Activated CD4-positive, alpha-beta T cell treated with anti-CD3 and anti-CD28 coated beads, Interleukin-2, amount 10 ng/mL, durations not matched to agents 7 days and 5 days (primary cell): ENCODE measurements at regions not wholly inside any gene's neighbourhood (a gene's known extent, or its start where the extent isn't known, plus 50 kb on each side); places are given as distances from the start of the nearest gene placed in this dataset.
"Not testable (repeated sequence)": the region's sequence is repeated elsewhere in the genome, so short reads cannot be mapped to it uniquely, and the experiment has no call there.

ENCODE experiments used
- CTCF ChIA-PET: fragments of 350-600 bp; sonication (Branson Sonifier 250); formaldehyde crosslinking; loops from one replicate; lab custom pipeline; 2021; ENCODE audit warnings: antibody characterized with exemption; lab: Charles Lee
- POLR2A ChIA-PET: fragments of 350-600 bp; sonication (Branson Sonifier 250); formaldehyde crosslinking; loops from one replicate; lab custom pipeline; 2021; ENCODE audit warnings: antibody characterized with exemption; lab: Charles Lee
- DNase-seq: peaks from one replicate; pipeline ENCODE4 v3.0.0-alpha.2; 2020
- H3K27ac Mint-ChIP-seq: one replicate; pipeline ENCODE4 v1.8.0; 2021; ENCODE audit warnings: mild to moderate bottlenecking, moderate library complexity, mixed read lengths
- H3K27me3 Mint-ChIP-seq: one replicate; pipeline ENCODE4 v1.8.0; 2021; ENCODE audit warnings: mixed read lengths
- H3K36me3 Mint-ChIP-seq: one replicate; pipeline ENCODE4 v1.8.0; 2021; ENCODE audit warnings: low read depth, mixed read lengths
- H3K4me1 Mint-ChIP-seq: one replicate; pipeline ENCODE4 v1.8.0; 2021; ENCODE audit warnings: mixed read lengths
- H3K4me3 Mint-ChIP-seq: one replicate; pipeline ENCODE4 v1.8.0; 2021; ENCODE audit warnings: mild to moderate bottlenecking, moderate library complexity, mixed read lengths
- H3K9me3 Mint-ChIP-seq: one replicate; pipeline ENCODE4 v1.8.0; 2021; ENCODE audit warnings: mixed read lengths

DNA sequence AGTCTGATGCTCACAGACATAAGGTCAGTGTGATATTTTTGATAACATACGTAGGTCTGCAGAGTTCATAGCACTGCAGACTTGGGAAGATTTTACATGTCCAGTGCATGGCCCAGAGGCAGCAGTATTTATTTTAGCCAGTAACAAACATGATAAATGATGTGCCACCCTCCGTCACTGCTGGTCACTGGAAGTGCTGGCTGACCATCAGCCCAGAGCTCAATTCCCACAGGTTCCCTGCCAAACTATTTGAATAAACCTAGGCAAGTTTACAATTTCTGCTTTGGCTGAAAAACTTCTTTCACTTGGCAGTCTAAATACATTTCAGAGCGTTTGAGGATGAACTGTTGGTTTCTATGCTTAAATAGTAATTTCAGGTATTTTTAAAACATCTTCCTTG is 135.5 kb upstream of the EDNRB start:
- ChIA-PET POLR2A (no interaction called here), CTCF (no interaction called here)
- Mint-ChIP-seq H3K4me1 (no peaks in the 10 kb centered on the region), H3K36me3 (no peaks in the 10 kb centered on the region), H3K27ac (no peak overlapping the region), H3K27me3 (no peaks in the 10 kb centered on the region), H3K9me3 (peaks cover 7% of the 10 kb centered on the region), H3K4me3 (no peak overlapping the region)
- DNase-seq, result no peak

DNA sequence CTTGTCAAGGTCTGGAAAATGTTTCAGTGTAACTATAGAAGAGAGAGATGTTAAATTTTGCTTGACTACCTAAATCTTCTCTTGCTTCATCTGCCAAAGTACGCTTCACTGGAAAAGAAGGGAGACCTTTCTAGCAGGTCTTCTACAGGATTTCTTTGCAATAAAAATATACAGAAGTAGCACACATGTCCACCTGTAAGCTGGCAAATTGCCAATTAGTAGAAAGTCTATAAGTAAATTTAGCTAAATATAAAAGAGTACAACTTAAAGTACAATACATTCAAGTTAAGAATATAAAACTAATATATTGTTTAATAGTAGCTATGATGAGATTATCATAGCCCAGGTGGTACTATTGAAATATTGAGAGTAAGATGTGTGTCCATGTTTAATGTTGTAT is 128.5 kb upstream of the EDNRB start:
- no peak for DNase-seq
- Mint-ChIP-seq H3K9me3 (no peaks in the 10 kb centered on the region), H3K36me3 (no peaks in the 10 kb centered on the region), H3K27ac (no peak overlapping the region), H3K4me1 (no peaks in the 10 kb centered on the region), H3K27me3 (peaks cover 2% of the 10 kb centered on the region), H3K4me3 (no peak overlapping the region)
- ChIA-PET POLR2A (no interaction called here), CTCF (no interaction called here)

DNA sequence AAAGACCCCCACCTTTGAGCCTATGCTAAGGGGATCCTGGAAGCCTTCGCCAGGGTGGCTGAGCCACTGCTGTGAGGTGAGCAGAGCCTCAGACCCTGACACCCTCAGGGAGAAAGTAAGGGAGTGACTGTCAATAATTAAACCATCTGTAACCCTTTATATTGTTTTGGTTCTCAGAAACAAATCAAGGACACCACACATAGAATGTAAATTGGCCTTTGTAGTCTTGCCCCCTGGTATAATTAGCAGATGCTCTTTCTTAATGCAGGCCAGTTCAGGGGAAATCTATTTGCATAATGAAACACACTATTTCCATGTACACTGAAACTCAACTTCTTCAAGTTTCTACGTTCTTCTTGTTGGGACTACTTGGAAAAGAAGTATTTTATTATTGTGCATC is 127.7 kb upstream of the EDNRB start:
- no peak for DNase-seq
- POLR2A ChIA-PET, result no interaction called here
- H3K36me3 Mint-ChIP-seq, result no peaks in the 10 kb centered on the region
- no peak overlapping the region for H3K4me3 Mint-ChIP-seq
- H3K4me1 Mint-ChIP-seq, result no peaks in the 10 kb centered on the region
- H3K27ac Mint-ChIP-seq, result no peak overlapping the region
- H3K9me3 Mint-ChIP-seq, result no peaks in the 10 kb centered on the region
- peaks cover 2% of the 10 kb centered on the region for H3K27me3 Mint-ChIP-seq
- CTCF ChIA-PET, result no interaction called here

DNA sequence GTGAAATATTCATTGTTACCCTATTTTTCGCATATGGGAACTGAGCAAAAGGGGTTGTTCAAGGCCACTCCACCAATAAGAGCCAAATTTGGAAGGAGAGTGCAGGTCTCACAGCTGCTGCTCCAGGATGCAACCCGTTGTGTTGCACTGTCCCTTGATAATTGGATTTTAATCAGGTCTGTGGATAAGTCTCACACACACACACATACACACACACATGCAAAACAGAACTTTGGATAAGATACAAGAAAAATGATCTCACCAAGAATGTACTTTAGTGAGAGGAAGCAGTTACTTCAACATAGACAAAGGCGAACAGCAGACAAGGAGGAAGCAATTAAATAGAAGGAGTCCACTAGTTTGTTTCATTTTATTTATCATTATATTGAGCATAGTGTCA is 127.3 kb upstream of the EDNRB start:
- no peak for DNase-seq
- Mint-ChIP-seq H3K36me3 (no peaks in the 10 kb centered on the region), H3K27me3 (peaks cover 2% of the 10 kb centered on the region), H3K27ac (no peak overlapping the region), H3K4me1 (no peaks in the 10 kb centered on the region), H3K9me3 (no peaks in the 10 kb centered on the region), H3K4me3 (no peak overlapping the region)
- POLR2A ChIA-PET, result no interaction called here
- CTCF ChIA-PET, result interaction anchor here (0.7 kb wide), 1 partner anchor 13 kb away, joined by 6 read pairs; no protein-coding TSS in a partner anchor

DNA sequence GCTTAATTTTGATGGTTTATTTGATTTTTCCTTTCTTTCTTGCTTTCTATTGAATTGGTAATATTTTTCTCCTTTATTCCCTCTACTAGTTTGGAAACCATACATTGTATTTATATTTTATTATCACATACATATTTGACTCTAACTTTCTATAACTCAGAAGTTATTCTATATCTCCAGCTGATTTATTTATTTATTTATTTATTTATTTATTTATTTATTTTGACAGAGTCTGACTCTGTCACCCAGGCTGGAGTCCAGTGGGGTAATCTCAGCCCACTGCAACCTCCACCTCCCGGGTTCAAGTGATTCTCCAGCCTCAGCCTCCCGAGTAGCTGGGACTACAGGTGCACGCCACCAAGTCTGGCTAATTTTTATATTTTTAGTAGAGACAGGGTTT is 122.7 kb upstream of the EDNRB start:
- H3K27ac Mint-ChIP-seq, H3K27me3 Mint-ChIP-seq, H3K36me3 Mint-ChIP-seq, DNase-seq, POLR2A ChIA-PET, H3K4me1 Mint-ChIP-seq, CTCF ChIA-PET, H3K4me3 Mint-ChIP-seq, H3K9me3 Mint-ChIP-seq: not testable (repeated sequence)

DNA sequence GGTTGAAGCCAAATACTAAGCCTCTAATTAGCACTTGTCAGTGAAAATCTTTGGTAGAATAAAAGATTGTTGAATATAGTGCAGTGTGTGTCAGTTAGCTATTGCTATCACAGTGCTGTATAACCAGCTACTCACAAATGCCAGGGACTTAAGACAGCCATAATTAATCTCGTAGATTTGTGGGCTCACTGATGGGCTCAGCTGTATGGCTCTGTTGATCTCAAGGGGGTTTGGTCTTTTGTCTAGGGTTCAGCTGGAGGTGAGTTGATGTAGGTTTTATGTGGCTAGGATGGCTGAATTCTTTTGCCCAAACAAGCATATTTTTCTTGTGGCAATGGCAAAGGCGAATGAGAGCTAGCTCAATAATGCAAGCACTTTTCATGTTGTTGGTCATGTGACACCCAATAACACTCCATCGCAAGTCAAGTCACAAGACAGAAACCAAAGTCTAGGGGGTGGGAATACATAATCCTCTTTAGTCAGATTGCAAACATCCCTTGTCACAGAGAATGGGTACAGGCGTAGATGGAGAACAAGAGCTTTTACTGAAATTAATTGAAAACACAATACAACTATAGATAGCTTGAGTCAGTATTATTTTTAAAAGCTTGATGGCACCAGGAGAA is 121.7 kb upstream of the EDNRB start:
- no peaks in the 10 kb centered on the region for H3K9me3 Mint-ChIP-seq
- H3K4me3 Mint-ChIP-seq, result no peak overlapping the region
- DNase-seq, result no peak
- no peaks in the 10 kb centered on the region for H3K36me3 Mint-ChIP-seq
- no peak overlapping the region for H3K27ac Mint-ChIP-seq
- H3K4me1 Mint-ChIP-seq, result no peaks in the 10 kb centered on the region
- POLR2A ChIA-PET, result no interaction called here
- peaks cover 6% of the 10 kb centered on the region for H3K27me3 Mint-ChIP-seq
- CTCF ChIA-PET, result no interaction called here

DNA sequence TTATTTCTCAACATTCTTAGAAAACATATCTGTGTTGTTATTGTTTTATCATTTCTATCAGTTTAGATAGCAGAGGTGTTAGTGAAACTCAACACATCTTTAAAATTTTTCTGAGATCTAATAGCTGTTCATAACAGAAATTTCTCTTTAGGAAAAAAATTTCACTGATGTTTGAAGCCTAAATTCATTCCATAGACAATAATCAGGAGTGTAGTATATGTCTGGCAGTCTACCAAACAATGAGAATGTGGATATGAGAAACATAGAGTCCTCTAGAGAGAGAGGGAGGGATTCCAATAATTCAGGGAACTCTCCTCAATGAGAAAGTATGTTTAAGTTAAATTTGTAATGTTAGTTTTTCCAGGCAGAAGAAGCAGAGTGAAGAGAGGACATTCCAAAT is 118.2 kb upstream of the EDNRB start:
- ChIA-PET POLR2A (no interaction called here), CTCF (no interaction called here)
- H3K4me3 Mint-ChIP-seq, result no peak overlapping the region
- no peaks in the 10 kb centered on the region for H3K4me1 Mint-ChIP-seq
- no peaks in the 10 kb centered on the region for H3K36me3 Mint-ChIP-seq
- H3K9me3 Mint-ChIP-seq, result no peaks in the 10 kb centered on the region
- no peak overlapping the region for H3K27ac Mint-ChIP-seq
- peaks cover 14% of the 10 kb centered on the region for H3K27me3 Mint-ChIP-seq
- DNase-seq, result no peak

DNA sequence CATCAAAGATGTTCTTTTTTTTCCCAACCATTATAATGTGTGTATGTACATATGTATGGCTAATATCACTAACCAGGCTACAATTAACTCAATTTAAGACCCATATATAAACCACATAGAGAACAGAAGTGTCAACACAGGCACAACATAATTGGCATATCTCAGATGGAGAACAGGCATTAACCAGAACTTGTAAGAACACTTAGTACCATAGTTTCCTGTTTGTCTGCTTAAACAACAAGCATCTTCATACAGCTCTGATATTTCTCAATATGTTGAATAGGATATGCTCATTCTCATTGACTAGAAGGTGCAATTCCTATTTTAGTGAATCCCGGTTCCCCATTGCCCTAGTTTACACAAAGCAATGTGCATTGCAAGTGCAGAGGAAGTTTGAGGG is 116.9 kb upstream of the EDNRB start:
- Mint-ChIP-seq H3K9me3 (no peaks in the 10 kb centered on the region), H3K4me3 (no peak overlapping the region), H3K27me3 (peaks cover 14% of the 10 kb centered on the region), H3K27ac (no peak overlapping the region), H3K36me3 (no peaks in the 10 kb centered on the region), H3K4me1 (no peaks in the 10 kb centered on the region)
- DNase-seq, result no peak
- ChIA-PET POLR2A (no interaction called here), CTCF (no interaction called here)

DNA sequence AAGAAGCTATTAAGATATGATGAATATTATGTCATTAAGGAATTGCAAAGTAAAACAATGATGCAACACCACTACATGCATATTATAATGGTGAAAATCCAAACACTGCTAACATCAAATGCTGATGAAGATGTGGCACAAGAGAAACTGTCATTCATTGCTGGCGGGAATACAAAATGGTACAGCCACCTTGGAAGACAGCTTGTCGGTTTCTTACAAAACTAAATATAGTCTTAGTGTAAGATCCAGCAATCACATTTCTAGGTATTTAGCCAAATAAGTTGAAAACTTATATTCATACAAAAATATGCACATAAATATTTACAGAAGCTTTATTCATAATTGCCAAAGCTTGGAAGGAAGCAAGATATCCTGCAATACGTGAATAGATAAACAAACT is 114.9 kb upstream of the EDNRB start:
- ChIA-PET POLR2A (no interaction called here), CTCF (interaction anchor here (0.9 kb wide), 1 partner anchor 12 kb away, joined by 6 read pairs; no protein-coding TSS in a partner anchor)
- Mint-ChIP-seq H3K4me3 (no peak overlapping the region), H3K27ac (no peak overlapping the region), H3K4me1 (no peaks in the 10 kb centered on the region), H3K27me3 (peaks cover 22% of the 10 kb centered on the region), H3K36me3 (no peaks in the 10 kb centered on the region), H3K9me3 (no peaks in the 10 kb centered on the region)
- DNase-seq, result no peak

DNA sequence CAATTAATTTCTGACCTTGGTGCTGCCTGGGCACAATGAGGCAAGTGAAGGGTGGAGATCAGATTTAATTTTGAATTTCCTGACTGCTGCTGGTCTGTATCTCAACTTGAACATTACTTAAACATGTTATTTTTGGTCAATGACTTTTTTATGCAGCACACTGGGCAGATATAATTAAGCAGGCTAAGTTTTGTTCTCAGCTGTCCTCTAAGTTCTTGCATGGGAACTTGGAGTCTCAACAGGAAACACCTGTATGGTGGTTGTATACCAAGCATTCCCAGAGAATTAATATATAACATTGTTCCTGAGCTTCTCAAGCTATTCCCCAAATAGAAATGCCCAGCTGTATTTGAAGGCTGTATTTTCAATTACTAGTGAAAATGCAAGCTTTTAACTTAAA is 113.5 kb upstream of the EDNRB start:
- Mint-ChIP-seq H3K36me3 (no peaks in the 10 kb centered on the region), H3K4me3 (no peak overlapping the region), H3K27ac (no peak overlapping the region), H3K9me3 (no peaks in the 10 kb centered on the region), H3K4me1 (no peaks in the 10 kb centered on the region), H3K27me3 (peaks cover 22% of the 10 kb centered on the region)
- DNase-seq, result no peak
- ChIA-PET CTCF (no interaction called here), POLR2A (no interaction called here)

DNA sequence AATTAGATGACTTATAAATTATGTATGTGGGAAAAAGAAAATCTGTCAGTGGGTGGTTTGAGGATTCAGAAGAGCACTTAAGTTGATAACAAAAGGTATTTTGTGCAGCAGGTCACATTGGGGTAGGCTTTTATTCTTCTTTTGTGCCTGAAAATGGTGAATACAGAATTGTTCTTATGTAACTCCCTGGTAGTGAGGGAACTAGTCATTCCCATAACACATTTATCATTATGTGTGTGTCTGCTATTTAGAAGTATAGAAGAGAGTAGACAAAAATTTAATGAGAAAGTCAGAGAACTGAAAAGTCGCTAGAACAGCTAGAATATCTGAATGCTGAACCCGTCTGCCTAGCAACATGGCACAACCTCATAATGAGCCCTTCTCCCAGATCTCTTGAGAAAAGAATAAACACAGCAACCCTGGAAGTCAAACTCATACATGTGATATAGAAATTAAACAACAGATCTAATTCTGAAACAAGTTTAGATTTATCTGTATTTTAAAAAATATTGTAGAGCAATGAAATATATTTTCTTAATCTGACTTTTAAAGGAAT is 111.8 kb upstream of the EDNRB start:
- Mint-ChIP-seq H3K27me3 (peaks cover 17% of the 10 kb centered on the region), H3K4me1 (no peaks in the 10 kb centered on the region), H3K4me3 (no peak overlapping the region), H3K36me3 (no peaks in the 10 kb centered on the region), H3K27ac (no peak overlapping the region), H3K9me3 (no peaks in the 10 kb centered on the region)
- ChIA-PET POLR2A (no interaction called here), CTCF (no interaction called here)
- DNase-seq, result no peak

DNA sequence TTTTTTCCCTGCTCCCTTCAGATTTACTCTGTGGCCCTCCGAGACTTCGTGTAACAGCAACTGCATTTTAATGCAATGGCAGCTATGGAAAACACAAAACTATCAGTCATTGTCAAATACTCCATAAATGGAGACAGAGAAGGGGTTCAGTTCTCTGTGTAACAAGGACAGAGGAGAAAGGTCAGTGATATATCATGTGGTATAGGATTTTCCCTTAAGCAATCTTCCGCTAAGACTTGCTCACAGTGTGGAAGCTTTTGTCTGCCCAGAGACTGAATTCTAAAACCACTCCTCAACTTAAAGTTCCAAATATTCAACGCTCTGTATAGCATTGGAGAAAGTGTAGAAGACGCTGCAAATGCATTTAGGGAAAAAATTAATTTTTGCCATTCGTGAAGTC is 111.3 kb upstream of the EDNRB start:
- Mint-ChIP-seq H3K27me3 (peaks cover 12% of the 10 kb centered on the region), H3K9me3 (no peaks in the 10 kb centered on the region), H3K4me3 (no peak overlapping the region), H3K4me1 (no peaks in the 10 kb centered on the region), H3K36me3 (no peaks in the 10 kb centered on the region), H3K27ac (no peak overlapping the region)
- ChIA-PET CTCF (no interaction called here), POLR2A (no interaction called here)
- no peak for DNase-seq

DNA sequence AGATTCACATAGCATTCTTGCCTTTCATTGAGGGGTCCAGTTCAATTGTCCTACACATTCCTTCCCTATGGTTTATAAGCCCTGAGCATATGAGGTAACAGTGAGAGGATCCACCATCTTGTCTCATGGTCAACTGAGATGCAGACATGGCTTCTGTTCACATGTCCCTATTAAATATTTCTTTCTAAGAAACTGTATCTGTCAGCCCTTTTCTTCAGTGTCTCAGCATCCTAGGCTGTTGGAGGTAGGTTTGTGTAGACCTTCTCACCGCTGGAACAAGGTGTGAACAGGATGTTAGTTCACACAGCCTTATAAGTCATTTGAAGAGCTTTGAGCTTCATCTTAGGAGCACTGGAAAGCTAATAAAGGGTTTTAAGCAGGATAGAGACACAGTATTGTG is 110.3 kb upstream of the EDNRB start:
- no peak for DNase-seq
- Mint-ChIP-seq H3K4me3 (no peak overlapping the region), H3K9me3 (no peaks in the 10 kb centered on the region), H3K4me1 (no peaks in the 10 kb centered on the region), H3K27me3 (peaks cover 8% of the 10 kb centered on the region), H3K36me3 (no peaks in the 10 kb centered on the region), H3K27ac (no peak overlapping the region)
- POLR2A ChIA-PET, result no interaction called here
- CTCF ChIA-PET, result interaction anchor here (0.6 kb wide), 1 partner anchor 97 kb away, joined by 3 read pairs; no protein-coding TSS in a partner anchor

DNA sequence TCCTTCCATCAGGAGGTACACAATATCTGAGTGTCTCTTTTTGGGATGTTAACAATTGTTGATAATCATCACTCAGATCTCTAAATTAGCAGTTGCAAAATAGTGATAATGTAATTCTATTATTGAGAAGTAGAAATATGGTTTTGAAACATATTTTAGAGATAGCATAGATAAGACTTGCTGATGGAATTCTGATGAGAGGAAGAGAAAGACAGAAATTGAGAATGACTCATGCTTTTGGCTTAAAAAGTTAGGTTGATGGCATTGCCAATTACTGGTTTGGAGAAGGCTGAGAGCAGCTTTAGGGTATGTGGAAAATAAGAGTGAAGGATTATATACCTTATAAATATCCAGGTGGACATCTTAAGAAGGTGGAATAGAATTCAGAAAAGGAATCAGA is 106.4 kb upstream of the EDNRB start:
- H3K36me3 Mint-ChIP-seq, result no peaks in the 10 kb centered on the region
- H3K4me3 Mint-ChIP-seq, result no peak overlapping the region
- ChIA-PET CTCF (no interaction called here), POLR2A (no interaction called here)
- H3K27ac Mint-ChIP-seq, result no peak overlapping the region
- peaks cover 7% of the 10 kb centered on the region for H3K27me3 Mint-ChIP-seq
- H3K9me3 Mint-ChIP-seq, result peaks cover 3% of the 10 kb centered on the region
- peaks cover 10% of the 10 kb centered on the region for H3K4me1 Mint-ChIP-seq
- DNase-seq, result no peak
